ENCODE measurements at regions not wholly inside any gene's neighbourhood (a gene's known extent, or its start where the extent isn't known, plus 50 kb on each side); places are given as distances from the start of the nearest gene placed in this dataset.

DNA sequence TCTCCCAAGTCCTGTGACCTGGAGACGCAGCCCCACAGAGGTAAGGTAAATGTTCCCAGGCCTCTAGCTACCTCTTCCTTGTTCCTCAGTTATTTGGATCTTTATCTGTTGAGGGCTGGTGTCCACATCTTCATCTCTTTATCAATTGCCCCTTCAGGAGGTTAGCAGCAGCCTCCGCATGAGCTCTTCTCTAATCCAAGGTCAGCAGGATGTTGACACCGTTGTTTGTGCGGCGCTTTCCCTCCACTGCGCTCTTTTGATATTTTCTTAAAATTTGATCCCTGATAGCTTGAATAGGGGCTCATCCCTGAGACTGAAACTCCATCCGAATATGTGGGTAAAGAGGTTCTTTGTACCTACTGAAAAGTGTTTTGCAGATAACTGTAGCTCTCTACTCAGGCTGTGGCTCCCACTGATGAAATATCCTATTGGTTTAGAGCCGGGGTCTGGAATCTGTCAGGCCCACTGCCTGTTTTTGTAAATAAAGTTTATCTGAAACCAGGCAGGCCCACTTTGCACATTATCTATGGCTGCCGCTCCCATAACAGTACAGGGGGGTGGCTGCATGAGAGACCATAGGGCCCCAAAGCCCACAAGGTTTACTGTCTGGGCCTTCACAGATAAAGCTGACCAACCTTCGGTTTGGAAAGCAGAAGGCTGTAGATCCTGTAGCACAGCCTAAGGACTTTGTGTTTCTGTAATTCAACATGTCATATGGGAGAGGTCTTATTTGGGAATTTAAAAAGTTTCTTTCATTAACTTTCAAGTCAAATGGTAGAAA is 362.6 kb downstream of the QKI start (continued):
- TF ChIP-seq CHD1 (IDR thresholded peaks at IDR 0.05; ENCODE audit: low read length) (no peak), NCOA4 (IDR thresholded peaks at IDR 0.05; ENCODE audit: partially characterized antibody) (peak; percentile 95), ZNF311 (CRISPR knock-in tag; IDR thresholded peaks at IDR 0.05) (peak; percentile 90), SMARCB1 (IDR thresholded peaks at IDR 0.05; ENCODE audit: insufficient read length, low read depth) (no peak), RNF2 (IDR thresholded peaks at IDR 0.05) (peak; percentile 98), NR2F6 (CRISPR knock-in tag; IDR thresholded peaks at IDR 0.05) (no peak), HMG20B (CRISPR knock-in tag; IDR thresholded peaks at IDR 0.05) (no peak), KDM1A (IDR thresholded peaks at IDR 0.05) (peak; percentile 98 to 99), RBBP5 (IDR thresholded peaks at IDR 0.05; ENCODE audit: borderline replicate concordance, insufficient read depth, low read length, poor library complexity, severe bottlenecking) (no peak), HDAC8 (tag; IDR thresholded peaks at IDR 0.05) (no peak), ZNF121 (CRISPR knock-in tag; conservative IDR thresholded peaks at IDR 0.05) (no peak), DDX20 (tag; IDR thresholded peaks at IDR 0.05; ENCODE audit: low read depth) (no peak), ZNF77 (CRISPR knock-in tag; IDR thresholded peaks at IDR 0.05) (no peak), CHD4 (IDR thresholded peaks at IDR 0.05; ENCODE audit: insufficient read depth, insufficient replicate concordance, low read depth, low read length, poor library complexity, severe bottlenecking) (no peak), MBD2 (IDR thresholded peaks at IDR 0.05; ENCODE audit: borderline replicate concordance, low read depth) (peak; percentile 91), C11orf30 (IDR thresholded peaks at IDR 0.05; ENCODE audit: low read depth) (no peak), NR2C1 (IDR thresholded peaks at IDR 0.05) (peak; percentile 31; the same call in 1 of the 2 replicates), NR2C1 (tag; IDR thresholded peaks at IDR 0.05) (peak; percentile 70; the same call in 1 of the 2 replicates), JUN (IDR thresholded peaks at IDR 0.05; ENCODE audit: borderline replicate concordance, low read depth, low read length) (peak; percentile 63; the same call in 1 of the 2 replicates), JUN (CRISPR knock-in tag; IDR thresholded peaks at IDR 0.05; ENCODE audit: borderline replicate concordance) (no peak), KAT7 (CRISPR knock-in tag; IDR thresholded peaks at IDR 0.05; ENCODE audit: borderline replicate concordance) (no peak), PML (IDR thresholded peaks at IDR 0.05; ENCODE audit: low read length) (peak; percentile 100)
- TF ChIP-seq, protein P1, sequence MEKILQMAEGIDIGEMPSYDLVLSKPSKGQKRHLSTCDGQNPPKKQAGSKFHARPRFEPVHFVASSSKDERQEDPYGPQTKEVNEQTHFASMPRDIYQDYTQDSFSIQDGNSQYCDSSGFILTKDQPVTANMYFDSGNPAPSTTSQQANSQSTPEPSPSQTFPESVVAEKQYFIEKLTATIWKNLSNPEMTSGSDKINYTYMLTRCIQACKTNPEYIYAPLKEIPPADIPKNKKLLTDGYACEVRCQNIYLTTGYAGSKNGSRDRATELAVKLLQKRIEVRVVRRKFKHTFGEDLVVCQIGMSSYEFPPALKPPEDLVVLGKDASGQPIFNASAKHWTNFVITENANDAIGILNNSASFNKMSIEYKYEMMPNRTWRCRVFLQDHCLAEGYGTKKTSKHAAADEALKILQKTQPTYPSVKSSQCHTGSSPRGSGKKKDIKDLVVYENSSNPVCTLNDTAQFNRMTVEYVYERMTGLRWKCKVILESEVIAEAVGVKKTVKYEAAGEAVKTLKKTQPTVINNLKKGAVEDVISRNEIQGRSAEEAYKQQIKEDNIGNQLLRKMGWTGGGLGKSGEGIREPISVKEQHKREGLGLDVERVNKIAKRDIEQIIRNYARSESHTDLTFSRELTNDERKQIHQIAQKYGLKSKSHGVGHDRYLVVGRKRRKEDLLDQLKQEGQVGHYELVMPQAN (IDR thresholded peaks at IDR 0.05; ENCODE audit: borderline replicate concordance): no peak
- TF ChIP-seq, protein P2, sequence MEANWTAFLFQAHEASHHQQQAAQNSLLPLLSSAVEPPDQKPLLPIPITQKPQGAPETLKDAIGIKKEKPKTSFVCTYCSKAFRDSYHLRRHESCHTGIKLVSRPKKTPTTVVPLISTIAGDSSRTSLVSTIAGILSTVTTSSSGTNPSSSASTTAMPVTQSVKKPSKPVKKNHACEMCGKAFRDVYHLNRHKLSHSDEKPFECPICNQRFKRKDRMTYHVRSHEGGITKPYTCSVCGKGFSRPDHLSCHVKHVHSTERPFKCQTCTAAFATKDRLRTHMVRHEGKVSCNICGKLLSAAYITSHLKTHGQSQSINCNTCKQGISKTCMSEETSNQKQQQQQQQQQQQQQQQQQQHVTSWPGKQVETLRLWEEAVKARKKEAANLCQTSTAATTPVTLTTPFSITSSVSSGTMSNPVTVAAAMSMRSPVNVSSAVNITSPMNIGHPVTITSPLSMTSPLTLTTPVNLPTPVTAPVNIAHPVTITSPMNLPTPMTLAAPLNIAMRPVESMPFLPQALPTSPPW (CRISPR knock-in tag; IDR thresholded peaks at IDR 0.05): peak; percentile 99
- TF ChIP-seq, protein P3, sequence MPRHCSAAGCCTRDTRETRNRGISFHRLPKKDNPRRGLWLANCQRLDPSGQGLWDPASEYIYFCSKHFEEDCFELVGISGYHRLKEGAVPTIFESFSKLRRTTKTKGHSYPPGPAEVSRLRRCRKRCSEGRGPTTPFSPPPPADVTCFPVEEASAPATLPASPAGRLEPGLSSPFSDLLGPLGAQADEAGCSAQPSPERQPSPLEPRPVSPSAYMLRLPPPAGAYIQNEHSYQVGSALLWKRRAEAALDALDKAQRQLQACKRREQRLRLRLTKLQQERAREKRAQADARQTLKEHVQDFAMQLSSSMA (CRISPR knock-in tag; IDR thresholded peaks at IDR 0.05): no peak
- TF ChIP-seq, protein P4, sequence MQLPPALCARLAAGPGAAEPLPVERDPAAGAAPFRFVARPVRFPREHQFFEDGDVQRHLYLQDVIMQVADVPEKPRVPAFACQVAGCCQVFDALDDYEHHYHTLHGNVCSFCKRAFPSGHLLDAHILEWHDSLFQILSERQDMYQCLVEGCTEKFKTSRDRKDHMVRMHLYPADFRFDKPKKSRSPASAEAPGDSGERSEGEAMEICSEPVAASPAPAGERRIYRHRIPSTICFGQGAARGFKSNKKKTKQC (CRISPR knock-in tag; IDR thresholded peaks at IDR 0.05): no peak

Measured in K562 (cell line).